Trophoblast cell (in vitro differentiated cells and primary cell): ENCODE measurements at regions not wholly inside any gene's neighbourhood (a gene's known extent, or its start where the extent isn't known, plus 50 kb on each side); places are given as distances from the start of the nearest gene placed in this dataset.

Source experiments
- DNase-seq, 2 donors: peaks; one replicate each; pipeline ENCODE4 v3.0.0-alpha.2; 2016
- H2AFZ ChIP-seq: 2 replicates; pipeline ENCODE4 v1.6.1; 2013; ENCODE audit warnings: low read length, moderate library complexity, mild to moderate bottlenecking; ENCODE audit not compliant: insufficient read depth, poor library complexity
- H2AK5ac ChIP-seq: 2 replicates; pipeline ENCODE4 v1.6.1; 2013; ENCODE audit warnings: mild to moderate bottlenecking, low read length
- H2BK120ac ChIP-seq: 2 replicates; pipeline ENCODE4 v1.6.1; 2013; ENCODE audit warnings: low read length, mild to moderate bottlenecking, moderate library complexity; ENCODE audit not compliant: insufficient read depth, poor library complexity
- H2BK12ac ChIP-seq: 2 replicates; pipeline ENCODE4 v1.6.1; 2013; ENCODE audit warnings: mild to moderate bottlenecking, low read length, moderate library complexity
- H2BK5ac ChIP-seq: 2 replicates; pipeline ENCODE4 v1.6.1; 2013; ENCODE audit warnings: low read length, low read depth, moderate library complexity, mild to moderate bottlenecking; ENCODE audit not compliant: poor library complexity
- H3K14ac ChIP-seq: 2 replicates; pipeline ENCODE4 v1.6.1; 2013; ENCODE audit warnings: mild to moderate bottlenecking, low read length
- H3K18ac ChIP-seq: 2 replicates; pipeline ENCODE4 v1.6.1; 2013; ENCODE audit warnings: mild to moderate bottlenecking, low read length
- H3K23ac ChIP-seq: 2 replicates; pipeline ENCODE4 v1.6.1; 2013; ENCODE audit warnings: low read length
- H3K27ac ChIP-seq: 2 replicates; pipeline ENCODE4 v1.5.1; 2013; ENCODE audit warnings: low read depth, mild to moderate bottlenecking, inconsistent platforms, low read length, moderate library complexity
- H3K27me3 ChIP-seq: 2 replicates; pipeline ENCODE4 v1.6.1; 2013; ENCODE audit warnings: inconsistent platforms, mild to moderate bottlenecking, low read length, moderate library complexity; ENCODE audit not compliant: insufficient read depth
- H3K36me3 ChIP-seq, 2 experiments: 1 replicate in 1 of 2; 2 replicates in 1 of 2; pipeline ENCODE4 v1.6.1; 2013; ENCODE audit warnings: low read length in 2 of 2, mild to moderate bottlenecking in 2 of 2, moderate library complexity in 1 of 2; ENCODE audit not compliant: insufficient read depth in 2 of 2, control insufficient read depth in 1 of 2
- H3K4ac ChIP-seq: 2 replicates; pipeline ENCODE4 v1.6.1; 2013; ENCODE audit warnings: low read depth, mild to moderate bottlenecking, low read length, moderate library complexity
- H3K4me1 ChIP-seq, 2 experiments: 1 replicate in 1 of 2; 2 replicates in 1 of 2; pipeline ENCODE4 v1.6.1; 2013; ENCODE audit warnings: low read length in 2 of 2, mild to moderate bottlenecking in 2 of 2, moderate library complexity in 1 of 2; ENCODE audit not compliant: insufficient read depth in 2 of 2, control insufficient read depth in 1 of 2
- H3K4me2 ChIP-seq: 2 replicates; pipeline ENCODE4 v1.6.1; 2013; ENCODE audit warnings: inconsistent platforms, mild to moderate bottlenecking, low read length, moderate library complexity
- H3K4me3 ChIP-seq: 2 replicates; pipeline ENCODE4 v1.5.1; 2013; ENCODE audit warnings: mild to moderate bottlenecking, low read depth, low read length, inconsistent platforms
- H3K79me1 ChIP-seq: one replicate; pipeline ENCODE4 v1.6.1; 2013; ENCODE audit warnings: low read length
- H3K79me2 ChIP-seq: 2 replicates; pipeline ENCODE4 v1.6.1; 2013; ENCODE audit warnings: low read length, mild to moderate bottlenecking; ENCODE audit not compliant: control insufficient read depth, insufficient read depth, poor library complexity
- H3K9ac ChIP-seq: 2 replicates; pipeline ENCODE4 v1.6.1; 2013; ENCODE audit warnings: mild to moderate bottlenecking, low read length
- H3K9me3 ChIP-seq: 2 replicates; pipeline ENCODE4 v1.6.1; 2013; ENCODE audit warnings: low read depth, mild to moderate bottlenecking, control low read depth, inconsistent platforms, low read length; ENCODE audit not compliant: insufficient read depth
- H4K12ac ChIP-seq: 2 replicates; pipeline ENCODE4 v1.6.1; 2013; ENCODE audit warnings: low read depth, mild to moderate bottlenecking, low read length, moderate library complexity
- H4K8ac ChIP-seq: 2 replicates; pipeline ENCODE4 v1.6.1; 2013; ENCODE audit warnings: low read depth, mild to moderate bottlenecking, low read length, moderate library complexity
- H4K91ac ChIP-seq: one replicate; pipeline ENCODE4 v1.6.1; 2013; ENCODE audit warnings: low read depth, mild to moderate bottlenecking, low read length, moderate library complexity
- WGBS: extraction: QIAGEN DNeasy Blood & Tissue Kit; methylation state at CpG from one replicate; pipeline ENCODE4 v1.1.7; 2013; ENCODE audit warnings: missing lambda C conversion rate; ENCODE audit not compliant: insufficient read length, insufficient coverage; ENCODE audit errors: extremely low coverage; 5-methylcytosine and 5-hydroxymethylcytosine counted together

- Histone ChIP-seq H2BK12ac (no peak overlapping the region), H4K8ac (no peak overlapping the region), H2BK5ac (no peak overlapping the region), H2BK120ac (no peak overlapping the region), H3K27ac (no peak overlapping the region), H3K79me1 (no peaks in the 10 kb centered on the region), H4K91ac (no peak overlapping the region), H3K27me3 (no peaks in the 10 kb centered on the region), H4K12ac (no peak overlapping the region), H3K9me3 (no peaks in the 10 kb centered on the region), H2AFZ (no peak overlapping the region), H3K79me2 (no peaks in the 10 kb centered on the region), H3K4me1 (no peaks in the 10 kb centered on the region), H3K14ac (no peak overlapping the region), H3K4me3 (no peak overlapping the region), H3K9ac (no peak overlapping the region), H3K4ac (no peak overlapping the region), H2AK5ac (no peak overlapping the region), H3K36me3 (no peaks in the 10 kb centered on the region), H3K23ac (no peak overlapping the region), H3K18ac (no peak overlapping the region), H3K4me2 (no peak overlapping the region)
- DNase-seq: no peak
- WGBS: no CpG with 5 or more reads among the region's 3 CpGs
Measured at GRCh38 chr6:140009286-140009685, 634.8 kb upstream of the CITED2 start.

- H3K14ac ChIP-seq: no peak overlapping the region
- no CpG with 5 or more reads among the region's 4 CpGs for WGBS
- no peak overlapping the region for H3K4ac ChIP-seq
- H3K36me3 ChIP-seq: no peaks in the 10 kb centered on the region
- no peak overlapping the region for H3K27ac ChIP-seq
- H3K4me1 ChIP-seq: no peaks in the 10 kb centered on the region
- no peaks in the 10 kb centered on the region for H3K27me3 ChIP-seq
- no peak overlapping the region for H2AK5ac ChIP-seq
- no peak for DNase-seq
- no peaks in the 10 kb centered on the region for H3K9me3 ChIP-seq
- H4K12ac ChIP-seq: no peak overlapping the region
- no peak overlapping the region for H4K8ac ChIP-seq
- no peak overlapping the region for H3K4me3 ChIP-seq
- H3K9ac ChIP-seq: no peak overlapping the region
- no peaks in the 10 kb centered on the region for H3K79me1 ChIP-seq
- no peak overlapping the region for H2BK12ac ChIP-seq
- H3K23ac ChIP-seq: no peak overlapping the region
- H2BK120ac ChIP-seq: no peak overlapping the region
- no peak overlapping the region for H2BK5ac ChIP-seq
- H3K4me2 ChIP-seq: no peak overlapping the region
- no peak overlapping the region for H2AFZ ChIP-seq
- H4K91ac ChIP-seq: no peak overlapping the region
- no peaks in the 10 kb centered on the region for H3K79me2 ChIP-seq
- H3K18ac ChIP-seq: no peak overlapping the region
Measured at GRCh38 chr6:140007525-140007924, 633.1 kb upstream of the CITED2 start.

GRCh38 chr6:140003217-140003616 lies 628.8 kb upstream of the CITED2 start:
- no peak overlapping the region for H3K14ac ChIP-seq
- H3K18ac ChIP-seq: no peak overlapping the region
- H4K91ac ChIP-seq: peak overlapping the region; percentile 37
- no peak overlapping the region for H2BK12ac ChIP-seq
- H3K27ac ChIP-seq: no peak overlapping the region
- no peak overlapping the region for H2AFZ ChIP-seq
- no peak overlapping the region for H3K9ac ChIP-seq
- H3K4me3 ChIP-seq: no peak overlapping the region
- no peaks in the 10 kb centered on the region for H3K36me3 ChIP-seq
- H3K27me3 ChIP-seq: no peaks in the 10 kb centered on the region
- no peak overlapping the region for H3K4me2 ChIP-seq
- H3K79me1 ChIP-seq: no peaks in the 10 kb centered on the region
- H3K9me3 ChIP-seq: no peaks in the 10 kb centered on the region
- H4K8ac ChIP-seq: no peak overlapping the region
- H3K23ac ChIP-seq: no peak overlapping the region
- no peak overlapping the region for H3K4ac ChIP-seq
- no peaks in the 10 kb centered on the region for H3K4me1 ChIP-seq
- H3K79me2 ChIP-seq: no peaks in the 10 kb centered on the region
- no peak for DNase-seq
- no peak overlapping the region for H2AK5ac ChIP-seq
- no peak overlapping the region for H2BK120ac ChIP-seq
- WGBS: no CpG with 5 or more reads among the region's 1 CpG
- H2BK5ac ChIP-seq: no peak overlapping the region
- no peak overlapping the region for H4K12ac ChIP-seq

GRCh38 chr6:140002396-140003022 lies 628.1 kb upstream of the CITED2 start:
- Histone ChIP-seq H2AFZ (no peak overlapping the region), H3K9ac (no peak overlapping the region), H2BK120ac (no peak overlapping the region), H3K36me3 (no peaks in the 10 kb centered on the region), H3K18ac (no peak overlapping the region), H2BK5ac (no peak overlapping the region), H2AK5ac (no peak overlapping the region), H3K23ac (no peak overlapping the region), H3K4me2 (no peak overlapping the region), H3K4me3 (no peak overlapping the region), H4K12ac (no peak overlapping the region), H3K79me2 (no peaks in the 10 kb centered on the region), H3K27me3 (no peaks in the 10 kb centered on the region), H3K14ac (no peak overlapping the region), H3K27ac (no peak overlapping the region), H3K9me3 (no peaks in the 10 kb centered on the region), H4K8ac (no peak overlapping the region), H4K91ac (no peak overlapping the region), H3K79me1 (no peaks in the 10 kb centered on the region), H2BK12ac (no peak overlapping the region), H3K4ac (no peak overlapping the region), H3K4me1 (no peaks in the 10 kb centered on the region)
- DNase-seq: no peak
- no CpG with 5 or more reads among the region's 4 CpGs for WGBS
